ENCODE measurements at regions not wholly inside any gene's neighbourhood (a gene's known extent, or its start where the extent isn't known, plus 50 kb on each side); places are given as distances from the start of the nearest gene placed in this dataset.
"Not testable (repeated sequence)": the region's sequence is repeated elsewhere in the genome, so short reads cannot be mapped to it uniquely, and the experiment has no call there.

DNA sequence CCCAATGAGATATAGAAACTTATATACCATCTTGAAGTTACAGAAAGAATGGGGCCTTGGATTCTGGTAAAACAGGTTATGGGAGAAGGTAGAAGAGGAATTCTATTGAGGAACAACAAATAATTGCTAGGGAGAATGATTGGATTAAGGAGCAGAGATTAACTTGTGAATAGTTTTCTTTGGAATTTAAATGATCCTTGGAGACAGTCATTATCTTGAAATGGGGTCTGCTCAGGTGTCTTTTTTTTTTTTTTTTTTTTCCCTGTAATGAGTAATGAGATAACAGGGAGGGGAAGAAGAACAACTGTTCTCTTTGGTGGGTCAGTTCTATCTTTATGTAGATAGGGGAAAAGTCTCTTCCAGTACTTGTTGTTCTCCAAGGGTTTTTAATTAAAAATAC lies 1406.0 kb downstream of the RPA4 start:
- FAIRE-seq (no peak), DNase-seq (no peak)
- TF ChIP-seq, protein P1, sequence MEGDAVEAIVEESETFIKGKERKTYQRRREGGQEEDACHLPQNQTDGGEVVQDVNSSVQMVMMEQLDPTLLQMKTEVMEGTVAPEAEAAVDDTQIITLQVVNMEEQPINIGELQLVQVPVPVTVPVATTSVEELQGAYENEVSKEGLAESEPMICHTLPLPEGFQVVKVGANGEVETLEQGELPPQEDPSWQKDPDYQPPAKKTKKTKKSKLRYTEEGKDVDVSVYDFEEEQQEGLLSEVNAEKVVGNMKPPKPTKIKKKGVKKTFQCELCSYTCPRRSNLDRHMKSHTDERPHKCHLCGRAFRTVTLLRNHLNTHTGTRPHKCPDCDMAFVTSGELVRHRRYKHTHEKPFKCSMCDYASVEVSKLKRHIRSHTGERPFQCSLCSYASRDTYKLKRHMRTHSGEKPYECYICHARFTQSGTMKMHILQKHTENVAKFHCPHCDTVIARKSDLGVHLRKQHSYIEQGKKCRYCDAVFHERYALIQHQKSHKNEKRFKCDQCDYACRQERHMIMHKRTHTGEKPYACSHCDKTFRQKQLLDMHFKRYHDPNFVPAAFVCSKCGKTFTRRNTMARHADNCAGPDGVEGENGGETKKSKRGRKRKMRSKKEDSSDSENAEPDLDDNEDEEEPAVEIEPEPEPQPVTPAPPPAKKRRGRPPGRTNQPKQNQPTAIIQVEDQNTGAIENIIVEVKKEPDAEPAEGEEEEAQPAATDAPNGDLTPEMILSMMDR (IDR thresholded peaks at IDR 0.05; ENCODE audit: borderline replicate concordance, extremely low read depth, insufficient read depth): no peak
- Histone ChIP-seq H3K9me3 (ENCODE audit: control insufficient read depth in 2 of 3, insufficient read depth in 1 of 3, low read length in 3 of 3) (no peaks in the 10 kb centered on the region), H3K4me3 (ENCODE audit: low read length in 3 of 3) (no peak overlapping the region), H3K27ac (ENCODE audit: low read depth in 2 of 2, low read length in 2 of 2) (no peak overlapping the region), H3K27me3 (ENCODE audit: control insufficient read depth, insufficient read depth, low read length) (no peaks in the 10 kb centered on the region), H3K36me3 (ENCODE audit: control insufficient read depth in 2 of 3, insufficient read depth in 3 of 3, low read length in 3 of 3) (no peaks in the 10 kb centered on the region), H3K9ac (ENCODE audit: low read length in 3 of 3) (no peak overlapping the region), H3K4me1 (ENCODE audit: control insufficient read depth in 2 of 3, insufficient read depth in 2 of 3, low read depth in 1 of 3, low read length in 3 of 3) (no peaks in the 10 kb centered on the region)
- intact Hi-C loops (cut with DNase I): no loop called here

DNA sequence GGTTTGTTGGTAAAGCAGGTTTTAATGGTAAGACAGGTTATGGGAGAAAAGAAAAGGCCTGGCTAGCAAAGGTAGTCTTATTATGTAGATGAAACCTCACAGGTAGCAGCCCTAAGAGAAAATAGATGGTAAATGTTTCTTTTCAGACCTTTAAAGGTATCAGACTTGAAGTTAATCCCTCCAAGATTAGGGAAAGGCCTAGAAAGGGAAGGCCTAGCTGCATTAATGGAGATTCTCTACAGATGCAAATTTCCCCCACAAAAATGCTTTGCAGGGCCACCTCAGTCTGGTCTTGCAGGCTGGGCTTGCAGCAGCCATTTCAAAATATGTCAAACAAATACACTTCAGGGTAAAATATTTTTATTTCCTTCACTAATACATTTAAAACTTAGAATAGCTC lies 1410.6 kb downstream of the RPA4 start:
- Histone ChIP-seq H3K9ac (ENCODE audit: low read length in 3 of 3) (no peak overlapping the region), H3K36me3 (ENCODE audit: control insufficient read depth in 2 of 3, insufficient read depth in 3 of 3, low read length in 3 of 3) (no peaks in the 10 kb centered on the region), H3K27me3 (ENCODE audit: control insufficient read depth, insufficient read depth, low read length) (no peaks in the 10 kb centered on the region), H3K27ac (ENCODE audit: low read depth in 2 of 2, low read length in 2 of 2) (no peak overlapping the region), H3K9me3 (ENCODE audit: control insufficient read depth in 2 of 3, insufficient read depth in 1 of 3, low read length in 3 of 3) (no peaks in the 10 kb centered on the region), H3K4me3 (ENCODE audit: low read length in 3 of 3) (no peak overlapping the region), H3K4me1 (ENCODE audit: control insufficient read depth in 2 of 3, insufficient read depth in 2 of 3, low read depth in 1 of 3, low read length in 3 of 3) (no peaks in the 10 kb centered on the region)
- FAIRE-seq: no peak
- DNase-seq: no peak
- TF ChIP-seq, protein P1 (IDR thresholded peaks at IDR 0.05; ENCODE audit: borderline replicate concordance, extremely low read depth, insufficient read depth): no peak
- intact Hi-C loops (cut with DNase I): no loop called here

DNA sequence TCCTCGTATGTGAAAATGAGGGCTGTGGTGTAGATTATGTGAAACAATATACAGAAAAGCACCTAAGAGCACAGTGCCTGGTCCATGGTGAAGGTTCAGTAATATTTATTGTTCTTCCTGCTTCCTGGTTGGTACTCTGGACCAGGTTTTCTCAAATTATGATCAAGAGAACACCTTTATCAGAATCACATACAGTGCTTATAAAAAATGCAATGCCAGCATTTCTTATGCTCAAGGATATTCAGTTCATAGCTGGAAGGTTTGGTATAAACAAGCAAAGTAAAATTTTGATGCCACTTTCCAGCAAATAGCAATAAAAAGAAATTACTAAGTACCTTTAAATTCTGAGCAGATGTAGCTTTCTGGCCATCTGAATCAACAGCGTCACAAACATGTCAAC lies 1412.4 kb downstream of the RPA4 start:
- no peaks in the 10 kb centered on the region for H3K9me3 ChIP-seq (ENCODE audit: control insufficient read depth in 2 of 3, insufficient read depth in 1 of 3, low read length in 3 of 3)
- no peak overlapping the region for H3K4me3 ChIP-seq (ENCODE audit: low read length in 3 of 3)
- DNase-seq (no peak), FAIRE-seq (no peak)
- intact Hi-C loops (cut with DNase I): no loop called here
- H3K36me3 ChIP-seq (ENCODE audit: control insufficient read depth in 2 of 3, insufficient read depth in 3 of 3, low read length in 3 of 3): no peaks in the 10 kb centered on the region
- TF ChIP-seq, protein P1 (IDR thresholded peaks at IDR 0.05; ENCODE audit: borderline replicate concordance, extremely low read depth, insufficient read depth): no peak
- H3K4me1 ChIP-seq (ENCODE audit: control insufficient read depth in 2 of 3, insufficient read depth in 2 of 3, low read depth in 1 of 3, low read length in 3 of 3): no peaks in the 10 kb centered on the region
- H3K27me3 ChIP-seq (ENCODE audit: control insufficient read depth, insufficient read depth, low read length): no peaks in the 10 kb centered on the region
- no peak overlapping the region for H3K9ac ChIP-seq (ENCODE audit: low read length in 3 of 3)
- H3K27ac ChIP-seq (ENCODE audit: low read depth in 2 of 2, low read length in 2 of 2): no peak overlapping the region

DNA sequence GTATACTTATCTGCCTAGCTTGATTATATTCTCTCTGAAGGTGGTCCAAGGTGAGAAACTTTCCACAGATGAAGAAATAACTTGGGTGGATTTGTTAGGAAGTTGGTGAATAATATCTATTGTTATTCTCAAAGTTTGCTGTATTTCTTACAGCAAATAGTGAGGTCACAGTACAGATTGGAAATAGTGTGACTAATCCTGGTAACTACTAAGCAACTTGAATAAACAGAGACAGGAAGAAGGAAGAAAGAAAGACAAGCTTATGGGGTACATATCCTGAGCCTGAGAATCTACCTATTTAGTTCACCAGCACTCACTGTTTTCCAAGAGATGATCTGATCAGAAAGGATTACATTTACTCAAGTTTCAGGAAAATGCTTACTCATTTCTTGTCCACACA lies 1416.1 kb downstream of the RPA4 start:
- no peaks in the 10 kb centered on the region for H3K27me3 ChIP-seq (ENCODE audit: control insufficient read depth, insufficient read depth, low read length)
- no peak overlapping the region for H3K9ac ChIP-seq (ENCODE audit: low read length in 3 of 3)
- FAIRE-seq (no peak), DNase-seq (no peak)
- TF ChIP-seq, protein P1 (IDR thresholded peaks at IDR 0.05; ENCODE audit: borderline replicate concordance, extremely low read depth, insufficient read depth): no peak
- intact Hi-C loops (cut with DNase I): no loop called here
- H3K4me1 ChIP-seq (ENCODE audit: control insufficient read depth in 2 of 3, insufficient read depth in 2 of 3, low read depth in 1 of 3, low read length in 3 of 3): no peaks in the 10 kb centered on the region
- no peak overlapping the region for H3K27ac ChIP-seq (ENCODE audit: low read depth in 2 of 2, low read length in 2 of 2)
- H3K9me3 ChIP-seq (ENCODE audit: control insufficient read depth in 2 of 3, insufficient read depth in 1 of 3, low read length in 3 of 3): no peaks in the 10 kb centered on the region
- no peaks in the 10 kb centered on the region for H3K36me3 ChIP-seq (ENCODE audit: control insufficient read depth in 2 of 3, insufficient read depth in 3 of 3, low read length in 3 of 3)
- no peak overlapping the region for H3K4me3 ChIP-seq (ENCODE audit: low read length in 3 of 3)

DNA sequence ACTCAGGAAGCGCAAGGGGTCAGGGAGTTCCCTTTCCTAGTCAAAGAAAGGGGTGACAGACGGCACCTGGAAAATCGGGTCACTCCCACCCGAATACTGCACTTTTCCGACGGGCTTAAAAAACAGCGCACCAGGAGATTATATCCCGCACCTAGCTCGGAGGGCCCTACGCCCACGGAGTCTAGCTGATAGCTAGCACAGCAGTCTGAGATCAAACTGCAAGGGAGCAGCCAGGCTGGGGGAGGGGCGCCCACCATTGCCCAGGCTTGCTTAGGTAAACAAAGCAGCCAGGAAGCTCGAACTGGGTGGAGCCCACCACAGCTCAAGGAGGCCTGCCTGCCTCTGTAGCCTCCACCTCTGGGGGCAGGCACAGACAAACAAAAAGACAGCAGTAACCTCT lies 1416.8 kb downstream of the RPA4 start:
- H3K4me3 ChIP-seq (ENCODE audit: low read length in 3 of 3); DNase-seq; H3K9ac ChIP-seq (ENCODE audit: low read length in 3 of 3); H3K27me3 ChIP-seq (ENCODE audit: control insufficient read depth, insufficient read depth, low read length); FAIRE-seq; H3K36me3 ChIP-seq (ENCODE audit: control insufficient read depth in 2 of 3, insufficient read depth in 3 of 3, low read length in 3 of 3); H3K4me1 ChIP-seq (ENCODE audit: control insufficient read depth in 2 of 3, insufficient read depth in 2 of 3, low read depth in 1 of 3, low read length in 3 of 3); H3K27ac ChIP-seq (ENCODE audit: low read depth in 2 of 2, low read length in 2 of 2); intact Hi-C loops (cut with DNase I); H3K9me3 ChIP-seq (ENCODE audit: control insufficient read depth in 2 of 3, insufficient read depth in 1 of 3, low read length in 3 of 3): not testable (repeated sequence)

Measured in kidney (tissue), 13 donors.